Epithelial cell of esophagus (primary cell): ENCODE measurements at regions not wholly inside any gene's neighbourhood (a gene's known extent, or its start where the extent isn't known, plus 50 kb on each side); places are given as distances from the start of the nearest gene placed in this dataset.
A peak's percentile ranks its signal among the peaks of the same experiment; 100 is the strongest.

Source experiments
- DNase-seq: peaks from one replicate; pipeline ENCODE4 v3.0.0; 2010; ENCODE audit warnings: low read depth
- H3K4me3 ChIP-seq: 2 replicates; pipeline ENCODE4 v1.5.1; 2011; ENCODE audit warnings: mild to moderate bottlenecking, low read length, control low read depth
- TF ChIP-seq, protein P1 (sequence below): IDR thresholded peaks from 2 replicates; pipeline ENCODE4 v1.5.1; 2011; ENCODE audit warnings: low read depth, mild to moderate bottlenecking, low read length, control low read depth, inconsistent platforms; ENCODE audit not compliant: insufficient read depth; ENCODE audit errors: missing control alignments

DNA sequence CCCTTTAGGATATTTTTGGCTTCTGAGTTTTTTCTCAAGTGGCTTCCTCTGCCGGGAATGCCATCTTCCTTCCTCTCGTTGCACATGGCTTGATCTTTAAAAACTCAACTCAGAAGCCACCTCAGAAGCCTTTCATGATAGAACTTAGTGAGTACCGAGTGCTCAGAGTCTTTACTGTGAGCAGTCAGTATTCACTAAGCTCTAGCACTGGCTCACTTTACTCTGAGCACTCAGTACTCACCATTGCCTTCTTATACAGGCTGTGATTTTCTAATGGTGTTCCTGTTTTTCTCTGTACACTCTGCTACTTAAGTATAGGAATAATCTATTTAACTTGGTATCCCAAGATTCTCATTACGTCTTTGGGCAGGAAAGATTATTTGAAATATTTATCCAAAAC, 116.2 kb downstream of the PFDN4 start:
- TF ChIP-seq, protein P1, sequence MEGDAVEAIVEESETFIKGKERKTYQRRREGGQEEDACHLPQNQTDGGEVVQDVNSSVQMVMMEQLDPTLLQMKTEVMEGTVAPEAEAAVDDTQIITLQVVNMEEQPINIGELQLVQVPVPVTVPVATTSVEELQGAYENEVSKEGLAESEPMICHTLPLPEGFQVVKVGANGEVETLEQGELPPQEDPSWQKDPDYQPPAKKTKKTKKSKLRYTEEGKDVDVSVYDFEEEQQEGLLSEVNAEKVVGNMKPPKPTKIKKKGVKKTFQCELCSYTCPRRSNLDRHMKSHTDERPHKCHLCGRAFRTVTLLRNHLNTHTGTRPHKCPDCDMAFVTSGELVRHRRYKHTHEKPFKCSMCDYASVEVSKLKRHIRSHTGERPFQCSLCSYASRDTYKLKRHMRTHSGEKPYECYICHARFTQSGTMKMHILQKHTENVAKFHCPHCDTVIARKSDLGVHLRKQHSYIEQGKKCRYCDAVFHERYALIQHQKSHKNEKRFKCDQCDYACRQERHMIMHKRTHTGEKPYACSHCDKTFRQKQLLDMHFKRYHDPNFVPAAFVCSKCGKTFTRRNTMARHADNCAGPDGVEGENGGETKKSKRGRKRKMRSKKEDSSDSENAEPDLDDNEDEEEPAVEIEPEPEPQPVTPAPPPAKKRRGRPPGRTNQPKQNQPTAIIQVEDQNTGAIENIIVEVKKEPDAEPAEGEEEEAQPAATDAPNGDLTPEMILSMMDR: no peak

DNA sequence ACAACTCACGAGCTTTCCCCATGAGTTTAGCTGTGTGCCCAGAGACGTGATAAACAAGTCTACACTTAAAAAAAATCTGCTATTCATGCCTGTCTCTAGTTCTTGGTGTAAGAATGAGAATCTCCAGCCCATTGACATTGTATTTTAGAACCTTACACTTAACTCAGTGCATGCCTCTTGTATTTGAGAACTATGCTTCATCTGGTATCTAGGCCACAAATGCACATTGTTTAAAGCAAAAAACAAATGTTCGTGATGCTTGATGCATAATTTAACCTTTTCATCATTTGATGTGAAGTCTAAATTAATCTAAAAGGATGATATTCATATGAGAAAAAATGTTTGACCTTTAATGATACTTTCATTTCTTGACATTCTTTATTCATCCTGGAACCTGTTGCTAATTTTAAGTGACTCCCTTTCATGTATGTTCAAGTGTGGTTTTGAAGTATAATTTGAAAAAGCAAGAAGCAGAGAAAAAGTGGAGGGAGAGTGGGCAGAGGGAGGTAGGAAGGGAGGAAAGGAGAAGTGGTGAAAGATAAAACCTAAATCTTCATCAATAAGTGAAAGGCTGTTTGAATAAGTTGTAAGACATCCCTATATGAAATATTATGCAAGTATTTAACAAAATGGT, 116.9 kb downstream of the PFDN4 start:
- TF ChIP-seq, protein P1: no peak
- DNase-seq: no peak
- no peak overlapping the region for H3K4me3 ChIP-seq

More for the DNA sequence above, 116.2 kb downstream of the PFDN4 start:
- H3K4me3 ChIP-seq: no peak overlapping the region
- DNase-seq: no peak

DNA sequence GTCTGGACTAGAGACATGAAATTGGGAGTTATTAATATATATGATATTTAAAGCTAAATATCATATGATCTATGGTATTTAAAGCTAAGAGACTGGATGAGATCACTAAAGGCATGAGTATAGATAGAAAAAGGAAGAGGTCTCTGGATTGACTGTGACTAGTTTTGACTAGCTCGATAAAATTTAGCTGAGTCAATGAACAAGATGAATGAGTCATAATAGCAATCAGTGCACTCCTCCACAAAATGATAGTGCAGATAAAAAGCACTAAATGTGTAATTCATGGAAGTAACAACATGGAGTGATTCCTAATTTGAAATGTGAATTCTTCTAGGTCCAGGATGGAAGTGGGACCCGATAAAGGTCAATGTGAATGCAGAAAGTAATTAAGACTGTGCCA, 127.4 kb downstream of the PFDN4 start:
- TF ChIP-seq, protein P1: no peak
- DNase-seq: peak; percentile 11
- no peak overlapping the region for H3K4me3 ChIP-seq

DNA sequence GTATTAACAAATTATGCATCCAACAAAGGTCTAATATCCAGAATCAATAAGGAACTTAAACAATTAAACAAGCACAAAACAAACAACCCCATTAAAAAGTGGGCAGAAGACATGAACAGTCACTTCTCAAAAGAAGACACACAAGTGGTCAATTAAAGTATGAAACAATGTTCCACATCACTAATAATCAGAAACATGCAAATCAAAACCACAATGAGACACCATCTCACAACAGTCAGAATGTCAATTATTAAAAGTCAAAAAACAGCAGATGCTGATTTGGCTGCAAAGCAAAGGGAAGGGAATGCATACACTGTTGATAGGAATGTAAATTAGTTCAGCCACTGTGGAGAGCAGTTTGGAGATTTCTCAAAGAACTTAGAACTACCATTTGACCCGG, 129.3 kb downstream of the PFDN4 start:
- no peak for DNase-seq
- H3K4me3 ChIP-seq: no peak overlapping the region
- TF ChIP-seq, protein P1: no peak

DNA sequence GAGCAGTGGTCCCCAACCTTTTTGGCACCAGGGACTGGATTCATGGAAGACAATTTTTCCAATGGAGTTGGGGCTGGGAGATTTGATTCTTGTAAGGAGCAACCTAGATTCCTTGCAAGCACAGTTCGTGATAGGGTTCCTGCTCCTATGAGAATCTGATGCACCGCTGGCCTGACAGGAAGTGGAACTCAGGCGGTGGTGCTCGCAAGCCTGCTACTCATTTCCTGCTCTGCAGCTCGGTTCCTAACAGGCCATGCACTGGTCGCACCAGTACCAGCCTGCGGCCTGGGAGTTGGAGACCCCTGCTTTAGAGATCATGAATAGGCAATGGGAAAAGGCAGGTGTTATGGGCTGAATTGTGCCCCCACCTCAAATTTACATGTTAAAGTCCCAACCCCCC, 131.2 kb downstream of the PFDN4 start:
- no peak overlapping the region for H3K4me3 ChIP-seq
- no peak for DNase-seq
- TF ChIP-seq, protein P1: no peak

DNA sequence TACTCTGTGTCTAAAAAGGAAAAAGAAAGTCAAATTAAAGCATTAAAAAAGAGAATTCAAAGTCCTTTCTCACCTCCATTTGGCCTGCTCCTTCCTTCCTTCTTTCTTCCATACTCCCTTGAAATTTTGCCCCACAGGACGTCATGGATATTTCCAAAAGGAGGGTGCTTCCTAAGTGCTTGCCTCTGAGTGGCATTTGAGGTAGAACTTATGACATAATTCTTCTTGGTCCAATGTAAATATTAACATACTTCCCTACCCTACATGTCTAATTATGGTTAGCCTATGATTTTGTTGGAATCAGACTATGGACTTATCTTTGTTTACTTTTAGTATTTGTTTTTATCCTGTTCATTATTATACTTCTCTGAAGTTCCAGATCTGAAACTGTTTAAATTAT, 132.3 kb downstream of the PFDN4 start:
- TF ChIP-seq, protein P1: no peak
- no peak overlapping the region for H3K4me3 ChIP-seq
- DNase-seq: no peak

DNA sequence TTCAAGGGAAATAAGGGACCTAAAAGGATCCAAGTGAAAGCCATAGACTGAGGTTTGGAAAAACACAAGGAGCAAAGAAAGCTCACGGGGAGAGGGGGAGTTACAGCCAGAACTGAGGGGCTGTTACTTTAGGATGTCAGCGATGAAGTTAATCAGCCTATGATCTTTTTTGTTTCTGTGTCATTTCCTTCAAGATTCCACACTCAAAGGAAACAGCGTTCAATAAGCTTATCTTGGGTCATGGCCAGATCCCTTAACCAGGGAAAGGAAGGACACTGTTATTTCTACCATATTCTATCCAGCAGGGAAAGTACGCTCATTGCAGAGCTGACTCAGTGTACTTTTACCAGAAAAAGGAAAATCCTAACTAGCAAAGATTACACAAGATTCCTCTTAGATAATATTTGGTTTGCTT, 132.8 kb downstream of the PFDN4 start:
- H3K4me3 ChIP-seq: no peak overlapping the region
- TF ChIP-seq, protein P1: no peak
- DNase-seq: no peak
